DND-41 (cell line): ENCODE measurements at regions not wholly inside any gene's neighbourhood (a gene's known extent, or its start where the extent isn't known, plus 50 kb on each side); places are given as distances from the start of the nearest gene placed in this dataset.

Experiments used
- EZH2 ChIP-seq: IDR thresholded peaks from 3 replicates; pipeline ENCODE4 v1.6.1; 2012; ENCODE audit warnings: borderline replicate concordance, low read depth, mild to moderate bottlenecking, moderate library complexity, low read length, inconsistent platforms; ENCODE audit not compliant: severe bottlenecking
- TF ChIP-seq, protein P1 (sequence below): IDR thresholded peaks from 2 replicates; pipeline ENCODE4 v1.5.1; 2012; ENCODE audit warnings: borderline replicate concordance, low read length, moderate library complexity, mild to moderate bottlenecking; ENCODE audit not compliant: poor library complexity, severe bottlenecking; ENCODE audit errors: extremely low read depth

DNA sequence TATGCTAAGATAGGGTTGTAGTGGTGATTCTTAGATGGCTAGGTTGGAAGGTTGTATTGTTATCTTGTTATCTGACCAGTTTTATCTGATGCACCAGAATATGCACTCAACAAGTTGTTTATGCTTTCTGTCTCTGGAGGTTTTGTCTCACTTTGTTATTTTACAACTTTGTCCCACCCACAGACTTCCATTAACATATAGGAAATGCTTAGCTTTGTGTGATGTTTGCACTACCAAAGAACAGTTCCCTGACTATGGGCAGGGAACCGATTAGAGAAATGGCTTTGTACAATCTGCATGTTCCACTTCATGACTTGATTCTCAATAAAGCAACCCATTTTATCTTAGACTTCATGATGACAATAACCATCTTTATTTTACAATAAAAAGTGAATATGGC lies 160.6 kb upstream of the CDH20 start:
- no peak for TF ChIP-seq EZH2
- TF ChIP-seq, protein P1, sequence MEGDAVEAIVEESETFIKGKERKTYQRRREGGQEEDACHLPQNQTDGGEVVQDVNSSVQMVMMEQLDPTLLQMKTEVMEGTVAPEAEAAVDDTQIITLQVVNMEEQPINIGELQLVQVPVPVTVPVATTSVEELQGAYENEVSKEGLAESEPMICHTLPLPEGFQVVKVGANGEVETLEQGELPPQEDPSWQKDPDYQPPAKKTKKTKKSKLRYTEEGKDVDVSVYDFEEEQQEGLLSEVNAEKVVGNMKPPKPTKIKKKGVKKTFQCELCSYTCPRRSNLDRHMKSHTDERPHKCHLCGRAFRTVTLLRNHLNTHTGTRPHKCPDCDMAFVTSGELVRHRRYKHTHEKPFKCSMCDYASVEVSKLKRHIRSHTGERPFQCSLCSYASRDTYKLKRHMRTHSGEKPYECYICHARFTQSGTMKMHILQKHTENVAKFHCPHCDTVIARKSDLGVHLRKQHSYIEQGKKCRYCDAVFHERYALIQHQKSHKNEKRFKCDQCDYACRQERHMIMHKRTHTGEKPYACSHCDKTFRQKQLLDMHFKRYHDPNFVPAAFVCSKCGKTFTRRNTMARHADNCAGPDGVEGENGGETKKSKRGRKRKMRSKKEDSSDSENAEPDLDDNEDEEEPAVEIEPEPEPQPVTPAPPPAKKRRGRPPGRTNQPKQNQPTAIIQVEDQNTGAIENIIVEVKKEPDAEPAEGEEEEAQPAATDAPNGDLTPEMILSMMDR = no peak
